ENCODE measurements at regions not wholly inside any gene's neighbourhood (a gene's known extent, or its start where the extent isn't known, plus 50 kb on each side); places are given as distances from the start of the nearest gene placed in this dataset.

GRCh38 chr12:58521796-58522195 is 398.5 kb downstream of the LRIG3 start:
- 75 to 95% (median 80%) methylated on average over 1 of the region's 1 CpG for WGBS, 4 donors
- Histone ChIP-seq H3K4me1 (no peaks in the 10 kb centered on the region), H3K27me3 (no peaks in the 10 kb centered on the region), H3K4me3 (no peak overlapping the region), H3K9me3 (peaks cover 0 to 26% (median 15%) of the 10 kb centered on the region in 12 donors), H3K36me3 (no peaks in the 10 kb centered on the region), H3K27ac (no peak overlapping the region)
- no peak for DNase-seq
- TF ChIP-seq POLR2A (IDR thresholded peaks at IDR 0.05) (no peak), CTCF (IDR thresholded peaks at IDR 0.05) (no peak)
- ATAC-seq: no peak
- intact Hi-C loops (cut with DNase I): no loop called here

GRCh38 chr12:58523360-58523759 is 396.9 kb downstream of the LRIG3 start:
- TF ChIP-seq CTCF (IDR thresholded peaks at IDR 0.05): no peak
- no peak for TF ChIP-seq POLR2A (IDR thresholded peaks at IDR 0.05)
- Histone ChIP-seq H3K27me3 (no peaks in the 10 kb centered on the region), H3K9me3 (peaks cover 0 to 10% (median 5%) of the 10 kb centered on the region in 12 donors)

GRCh38 chr12:58528271-58528670 is 392.0 kb downstream of the LRIG3 start:
- no peak for TF ChIP-seq POLR2A (IDR thresholded peaks at IDR 0.05)
- no peak for TF ChIP-seq CTCF (IDR thresholded peaks at IDR 0.05)
- Histone ChIP-seq H3K9me3 (no peaks in the 10 kb centered on the region), H3K27ac (no peak overlapping the region), H3K27me3 (no peaks in the 10 kb centered on the region), H3K4me1 (peaks cover 0 to 6% (median 0%) of the 10 kb centered on the region in 12 donors), H3K36me3 (no peaks in the 10 kb centered on the region), H3K4me3 (no peak overlapping the region)
- no peak for ATAC-seq
- intact Hi-C loops (cut with DNase I): no loop called here
- WGBS, 4 donors: 0% methylated on average over 1 of the region's 1 CpG
- DNase-seq: no peak

More at GRCh38 chr12:58523360-58523759, 396.9 kb downstream of the LRIG3 start:
- Histone ChIP-seq H3K27ac (no peak overlapping the region), H3K36me3 (no peaks in the 10 kb centered on the region), H3K4me1 (no peaks in the 10 kb centered on the region), H3K4me3 (no peak overlapping the region)
- ATAC-seq (no peak), DNase-seq (no peak)
- intact Hi-C loops (cut with DNase I): no loop called here

- DNase-seq (no peak), ATAC-seq (no peak)
- Histone ChIP-seq H3K36me3 (no peaks in the 10 kb centered on the region), H3K4me3 (no peak overlapping the region), H3K27ac (no peak overlapping the region), H3K27me3 (no peaks in the 10 kb centered on the region), H3K9me3 (no peaks in the 10 kb centered on the region), H3K4me1 (peaks cover 0 to 6% (median 0%) of the 10 kb centered on the region in 12 donors)
- TF ChIP-seq CTCF (IDR thresholded peaks at IDR 0.05): no peak
- WGBS, 4 donors: 43 to 64% (median 53%) methylated on average over 1 of the region's 1 CpG
- intact Hi-C loops (cut with DNase I): no loop called here
These were observed 391.1 kb downstream of the LRIG3 start for GRCh38 chr12:58529114-58529665.
